ENCODE measurements at regions not wholly inside any gene's neighbourhood (a gene's known extent, or its start where the extent isn't known, plus 50 kb on each side); places are given as distances from the start of the nearest gene placed in this dataset.

DNA sequence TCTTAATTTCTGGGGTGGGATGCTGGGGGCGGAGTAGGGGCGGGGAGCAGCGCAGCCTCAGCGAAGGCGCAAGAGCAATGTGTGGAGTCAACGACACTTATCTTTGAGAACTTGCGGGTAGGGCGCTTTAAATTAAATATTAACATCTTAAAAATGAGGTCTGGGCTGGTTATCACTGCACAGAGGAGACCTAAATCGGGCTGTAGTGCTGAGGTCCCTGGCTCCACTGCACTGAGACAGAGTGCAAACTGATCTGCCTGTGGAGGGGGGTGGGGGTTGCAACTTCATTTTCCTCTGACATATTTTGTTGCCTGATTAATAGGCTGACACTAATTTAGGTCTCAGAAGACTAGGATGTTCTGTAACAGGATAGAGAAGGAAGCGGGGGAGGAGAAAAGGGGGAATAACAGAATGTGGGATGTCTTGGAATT lies 253.0 kb upstream of the FANCL start:
- no peak overlapping the region for H3K27ac ChIP-seq (ENCODE audit: low read depth, low read length)
- H3K27me3 ChIP-seq (ENCODE audit: control insufficient read depth in 3 of 3, insufficient read depth in 3 of 3, low read length in 3 of 3), result no peaks in the 10 kb centered on the region
- no peak overlapping the region for H3K9ac ChIP-seq (ENCODE audit: low read depth in 1 of 3, low read length in 3 of 3)
- no peaks in the 10 kb centered on the region for H3K36me3 ChIP-seq (ENCODE audit: control insufficient read depth in 3 of 3, insufficient read depth in 3 of 3, low read length in 3 of 3)
- no peaks in the 10 kb centered on the region for H3K4me1 ChIP-seq (ENCODE audit: control insufficient read depth in 3 of 3, insufficient read depth in 3 of 3, low read length in 3 of 3)
- H3K9me3 ChIP-seq (ENCODE audit: control insufficient read depth in 3 of 3, low read length in 3 of 3), result no peaks in the 10 kb centered on the region
- H3K4me3 ChIP-seq (ENCODE audit: low read length in 3 of 3), result no peak overlapping the region

GRCh38 chr2:58484629-58485028 lies 243.5 kb upstream of the FANCL start:
- Histone ChIP-seq H3K27ac (ENCODE audit: low read depth, low read length) (no peak overlapping the region), H3K9ac (ENCODE audit: low read depth in 1 of 3, low read length in 3 of 3) (no peak overlapping the region), H3K4me1 (ENCODE audit: control insufficient read depth in 3 of 3, insufficient read depth in 3 of 3, low read length in 3 of 3) (no peaks in the 10 kb centered on the region), H3K36me3 (ENCODE audit: control insufficient read depth in 3 of 3, insufficient read depth in 3 of 3, low read length in 3 of 3) (no peaks in the 10 kb centered on the region), H3K9me3 (ENCODE audit: control insufficient read depth in 3 of 3, low read length in 3 of 3) (peaks cover 0 to 4% (median 0%) of the 10 kb centered on the region in 3 donors), H3K27me3 (ENCODE audit: control insufficient read depth in 3 of 3, insufficient read depth in 3 of 3, low read length in 3 of 3) (no peaks in the 10 kb centered on the region), H3K4me3 (ENCODE audit: low read length in 3 of 3) (no peak overlapping the region)

DNA sequence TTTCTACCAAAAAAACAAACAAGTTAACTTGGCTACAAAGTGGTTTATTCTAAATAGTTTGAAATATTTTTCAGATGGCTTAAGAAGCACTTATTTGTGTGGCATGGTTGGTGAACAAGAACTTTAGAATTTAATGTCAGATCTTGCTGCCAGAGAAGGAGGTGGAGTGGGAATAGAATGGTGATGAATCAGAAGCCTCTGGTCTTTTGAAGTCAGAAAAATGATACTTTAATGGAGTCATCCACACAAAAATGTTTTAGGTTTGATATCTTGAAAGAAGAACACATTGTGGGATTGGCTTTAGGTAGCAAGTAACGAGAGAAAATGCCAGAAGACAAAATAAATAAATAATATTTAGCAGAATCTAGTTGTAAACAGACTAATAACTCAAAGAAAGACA lies 243.1 kb upstream of the FANCL start:
- H3K27me3 ChIP-seq (ENCODE audit: control insufficient read depth in 3 of 3, insufficient read depth in 3 of 3, low read length in 3 of 3), result no peaks in the 10 kb centered on the region
- H3K9me3 ChIP-seq (ENCODE audit: control insufficient read depth in 3 of 3, low read length in 3 of 3), result peaks cover 0 to 4% (median 0%) of the 10 kb centered on the region in 3 donors
- no peaks in the 10 kb centered on the region for H3K4me1 ChIP-seq (ENCODE audit: control insufficient read depth in 3 of 3, insufficient read depth in 3 of 3, low read length in 3 of 3)
- H3K9ac ChIP-seq (ENCODE audit: low read depth in 1 of 3, low read length in 3 of 3), result no peak overlapping the region
- no peak overlapping the region for H3K4me3 ChIP-seq (ENCODE audit: low read length in 3 of 3)
- H3K27ac ChIP-seq (ENCODE audit: low read depth, low read length), result no peak overlapping the region
- H3K36me3 ChIP-seq (ENCODE audit: control insufficient read depth in 3 of 3, insufficient read depth in 3 of 3, low read length in 3 of 3), result no peaks in the 10 kb centered on the region

- Histone ChIP-seq H3K4me1 (ENCODE audit: control insufficient read depth in 3 of 3, insufficient read depth in 3 of 3, low read length in 3 of 3) (no peaks in the 10 kb centered on the region), H3K9me3 (ENCODE audit: control insufficient read depth in 3 of 3, low read length in 3 of 3) (peaks cover 0 to 4% (median 0%) of the 10 kb centered on the region in 3 donors), H3K4me3 (ENCODE audit: low read length in 3 of 3) (no peak overlapping the region), H3K27ac (ENCODE audit: low read depth, low read length) (no peak overlapping the region), H3K27me3 (ENCODE audit: control insufficient read depth in 3 of 3, insufficient read depth in 3 of 3, low read length in 3 of 3) (no peaks in the 10 kb centered on the region), H3K36me3 (ENCODE audit: control insufficient read depth in 3 of 3, insufficient read depth in 3 of 3, low read length in 3 of 3) (no peaks in the 10 kb centered on the region), H3K9ac (ENCODE audit: low read depth in 1 of 3, low read length in 3 of 3) (no peak overlapping the region)
Measured at GRCh38 chr2:58483307-58483706, 242.2 kb upstream of the FANCL start.

GRCh38 chr2:58481670-58482069 lies 240.5 kb upstream of the FANCL start:
- Histone ChIP-seq H3K4me1 (ENCODE audit: control insufficient read depth in 3 of 3, insufficient read depth in 3 of 3, low read length in 3 of 3) (no peaks in the 10 kb centered on the region), H3K27ac (ENCODE audit: low read depth, low read length) (no peak overlapping the region), H3K4me3 (ENCODE audit: low read length in 3 of 3) (no peak overlapping the region), H3K9ac (ENCODE audit: low read depth in 1 of 3, low read length in 3 of 3) (no peak overlapping the region), H3K27me3 (ENCODE audit: control insufficient read depth in 3 of 3, insufficient read depth in 3 of 3, low read length in 3 of 3) (no peaks in the 10 kb centered on the region), H3K36me3 (ENCODE audit: control insufficient read depth in 3 of 3, insufficient read depth in 3 of 3, low read length in 3 of 3) (no peaks in the 10 kb centered on the region), H3K9me3 (ENCODE audit: control insufficient read depth in 3 of 3, low read length in 3 of 3) (peaks cover 0 to 3% (median 0%) of the 10 kb centered on the region in 3 donors)

- H3K9me3 ChIP-seq (ENCODE audit: control insufficient read depth in 3 of 3, low read length in 3 of 3), result peaks cover 0 to 2% (median 0%) of the 10 kb centered on the region in 3 donors
- H3K9ac ChIP-seq (ENCODE audit: low read depth in 1 of 3, low read length in 3 of 3), result no peak overlapping the region
- no peaks in the 10 kb centered on the region for H3K4me1 ChIP-seq (ENCODE audit: control insufficient read depth in 3 of 3, insufficient read depth in 3 of 3, low read length in 3 of 3)
- H3K27me3 ChIP-seq (ENCODE audit: control insufficient read depth in 3 of 3, insufficient read depth in 3 of 3, low read length in 3 of 3), result no peaks in the 10 kb centered on the region
- H3K4me3 ChIP-seq (ENCODE audit: low read length in 3 of 3), result no peak overlapping the region
- no peak overlapping the region for H3K27ac ChIP-seq (ENCODE audit: low read depth, low read length)
- H3K36me3 ChIP-seq (ENCODE audit: control insufficient read depth in 3 of 3, insufficient read depth in 3 of 3, low read length in 3 of 3), result no peaks in the 10 kb centered on the region
Measured at GRCh38 chr2:58480141-58480540, 239.0 kb upstream of the FANCL start.

GRCh38 chr2:58479535-58480140 lies 238.5 kb upstream of the FANCL start:
- no peak overlapping the region for H3K4me3 ChIP-seq (ENCODE audit: low read length in 3 of 3)
- no peaks in the 10 kb centered on the region for H3K4me1 ChIP-seq (ENCODE audit: control insufficient read depth in 3 of 3, insufficient read depth in 3 of 3, low read length in 3 of 3)
- H3K27ac ChIP-seq (ENCODE audit: low read depth, low read length), result no peak overlapping the region
- H3K9me3 ChIP-seq (ENCODE audit: control insufficient read depth in 3 of 3, low read length in 3 of 3), result peaks cover 0 to 2% (median 0%) of the 10 kb centered on the region in 3 donors
- H3K36me3 ChIP-seq (ENCODE audit: control insufficient read depth in 3 of 3, insufficient read depth in 3 of 3, low read length in 3 of 3), result no peaks in the 10 kb centered on the region
- H3K9ac ChIP-seq (ENCODE audit: low read depth in 1 of 3, low read length in 3 of 3), result no peak overlapping the region
- H3K27me3 ChIP-seq (ENCODE audit: control insufficient read depth in 3 of 3, insufficient read depth in 3 of 3, low read length in 3 of 3), result no peaks in the 10 kb centered on the region

- H3K27me3 ChIP-seq (ENCODE audit: control insufficient read depth in 3 of 3, insufficient read depth in 3 of 3, low read length in 3 of 3), result no peaks in the 10 kb centered on the region
- H3K36me3 ChIP-seq (ENCODE audit: control insufficient read depth in 3 of 3, insufficient read depth in 3 of 3, low read length in 3 of 3), result no peaks in the 10 kb centered on the region
- H3K9me3 ChIP-seq (ENCODE audit: control insufficient read depth in 3 of 3, low read length in 3 of 3), result no peaks in the 10 kb centered on the region
- no peaks in the 10 kb centered on the region for H3K4me1 ChIP-seq (ENCODE audit: control insufficient read depth in 3 of 3, insufficient read depth in 3 of 3, low read length in 3 of 3)
- H3K27ac ChIP-seq (ENCODE audit: low read depth, low read length), result no peak overlapping the region
- H3K4me3 ChIP-seq (ENCODE audit: low read length in 3 of 3), result no peak overlapping the region
- no peak overlapping the region for H3K9ac ChIP-seq (ENCODE audit: low read depth in 1 of 3, low read length in 3 of 3)
Measured at GRCh38 chr2:58476556-58476955, 235.4 kb upstream of the FANCL start.

DNA sequence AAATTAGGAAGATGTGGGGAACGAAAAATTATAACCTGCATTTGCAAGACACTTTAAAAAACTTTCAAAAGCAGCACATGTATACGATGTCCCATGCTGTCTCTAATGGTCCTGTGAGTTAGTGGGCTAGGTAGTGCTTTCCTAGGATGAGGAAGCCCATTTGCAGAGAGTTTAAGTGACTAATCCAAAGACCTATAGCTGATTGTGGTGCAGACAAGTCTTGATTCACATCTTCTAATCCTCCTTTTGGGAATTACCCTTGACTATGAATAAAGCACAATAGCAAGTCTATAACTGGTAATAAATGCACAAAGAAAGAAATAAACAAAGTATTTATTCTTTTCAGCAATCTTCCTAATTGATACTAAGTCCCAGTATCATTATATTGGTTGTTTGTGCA lies 234.6 kb upstream of the FANCL start:
- H3K27ac ChIP-seq (ENCODE audit: low read depth, low read length), result no peak overlapping the region
- H3K36me3 ChIP-seq (ENCODE audit: control insufficient read depth in 3 of 3, insufficient read depth in 3 of 3, low read length in 3 of 3), result no peaks in the 10 kb centered on the region
- H3K9ac ChIP-seq (ENCODE audit: low read depth in 1 of 3, low read length in 3 of 3), result no peak overlapping the region
- no peaks in the 10 kb centered on the region for H3K9me3 ChIP-seq (ENCODE audit: control insufficient read depth in 3 of 3, low read length in 3 of 3)
- no peaks in the 10 kb centered on the region for H3K27me3 ChIP-seq (ENCODE audit: control insufficient read depth in 3 of 3, insufficient read depth in 3 of 3, low read length in 3 of 3)
- H3K4me3 ChIP-seq (ENCODE audit: low read length in 3 of 3), result no peak overlapping the region
- no peaks in the 10 kb centered on the region for H3K4me1 ChIP-seq (ENCODE audit: control insufficient read depth in 3 of 3, insufficient read depth in 3 of 3, low read length in 3 of 3)

DNA sequence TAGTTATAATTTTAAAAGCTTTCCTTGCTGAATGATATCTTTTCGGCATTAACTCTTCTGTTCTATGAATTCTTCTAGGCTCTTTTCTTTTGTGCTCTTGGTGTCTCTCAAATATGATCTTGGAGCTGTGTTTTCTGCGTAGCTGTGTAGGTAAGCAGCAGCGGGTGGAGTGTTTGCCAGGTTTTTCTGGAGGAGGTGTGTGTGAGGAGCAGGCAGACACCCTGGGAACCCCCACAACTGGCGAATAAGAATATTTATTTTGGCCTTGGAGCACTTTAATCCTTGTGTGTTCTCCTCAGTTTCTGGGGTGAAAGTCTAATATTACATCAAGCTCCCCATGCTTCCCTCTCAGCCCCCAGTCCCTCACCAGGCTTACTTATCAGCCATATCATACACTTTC lies 232.0 kb upstream of the FANCL start:
- no peaks in the 10 kb centered on the region for H3K4me1 ChIP-seq (ENCODE audit: control insufficient read depth in 3 of 3, insufficient read depth in 3 of 3, low read length in 3 of 3)
- no peaks in the 10 kb centered on the region for H3K27me3 ChIP-seq (ENCODE audit: control insufficient read depth in 3 of 3, insufficient read depth in 3 of 3, low read length in 3 of 3)
- H3K9ac ChIP-seq (ENCODE audit: low read depth in 1 of 3, low read length in 3 of 3), result no peak overlapping the region
- no peaks in the 10 kb centered on the region for H3K36me3 ChIP-seq (ENCODE audit: control insufficient read depth in 3 of 3, insufficient read depth in 3 of 3, low read length in 3 of 3)
- no peak overlapping the region for H3K27ac ChIP-seq (ENCODE audit: low read depth, low read length)
- H3K4me3 ChIP-seq (ENCODE audit: low read length in 3 of 3), result no peak overlapping the region
- H3K9me3 ChIP-seq (ENCODE audit: control insufficient read depth in 3 of 3, low read length in 3 of 3), result no peaks in the 10 kb centered on the region

Measured in skeletal muscle tissue (tissue), 3 donors.